ENCODE measurements at regions not wholly inside any gene's neighbourhood (a gene's known extent, or its start where the extent isn't known, plus 50 kb on each side); places are given as distances from the start of the nearest gene placed in this dataset.

GRCh38 chr13:31970231-31970930, 61.2 kb upstream of the FRY start:
- no peak overlapping the region for H3K4me3 ChIP-seq (ENCODE audit: low read length)
- no peak for TF ChIP-seq ZNF274 (IDR thresholded peaks at IDR 0.05; ENCODE audit: low read depth, low read length)

DNA sequence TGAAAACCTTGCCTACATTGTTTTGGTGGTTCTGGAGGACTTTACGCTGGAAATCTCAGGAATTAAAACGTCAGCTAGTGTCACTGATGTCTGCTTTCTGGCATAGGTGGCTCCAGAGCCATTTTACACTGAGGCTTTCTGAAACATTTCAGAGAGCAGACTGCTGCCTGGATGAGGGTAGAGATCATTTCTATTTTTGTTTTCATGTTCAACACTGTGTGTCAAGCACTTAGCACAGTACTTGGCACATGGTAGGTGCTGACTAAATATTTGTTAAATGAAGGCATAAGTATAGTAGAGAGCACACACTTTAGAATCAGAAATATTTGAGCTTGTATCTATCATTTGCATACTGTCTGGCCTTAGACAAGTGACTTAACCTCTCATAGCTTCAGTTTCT, 59.1 kb upstream of the FRY start:
- TF ChIP-seq ZNF274 (IDR thresholded peaks at IDR 0.05; ENCODE audit: low read depth, low read length), result no peak

DNA sequence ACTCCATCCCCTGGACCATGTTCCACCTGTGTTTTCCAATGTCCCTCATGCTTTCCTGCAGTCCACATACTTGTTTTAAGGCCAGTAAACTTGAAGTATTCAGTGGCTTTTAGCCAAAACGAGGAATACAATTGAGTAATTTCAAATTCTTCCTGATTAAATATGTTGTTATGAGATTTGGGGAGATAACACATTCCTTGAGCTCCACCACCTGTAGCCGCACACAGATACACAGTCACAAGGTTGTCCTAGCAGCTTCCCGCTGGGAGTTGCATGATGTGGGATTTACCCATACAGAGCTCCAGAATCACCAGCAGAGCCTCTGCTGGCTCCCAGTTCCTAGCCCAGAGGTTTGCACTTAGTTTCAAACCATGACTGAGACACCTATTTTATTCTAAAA, 53.6 kb upstream of the FRY start:
- no peak for TF ChIP-seq ZNF274 (IDR thresholded peaks at IDR 0.05; ENCODE audit: low read depth, low read length)
- H3K4me3 ChIP-seq (ENCODE audit: low read length), result no peak overlapping the region

More for the DNA sequence above, 59.1 kb upstream of the FRY start:
- no peak overlapping the region for H3K4me3 ChIP-seq (ENCODE audit: low read length)

GRCh38 chr13:31980830-31981229, 50.7 kb upstream of the FRY start:
- no peak for TF ChIP-seq ZNF274 (IDR thresholded peaks at IDR 0.05; ENCODE audit: low read depth, low read length)

More at GRCh38 chr13:31980830-31981229, 50.7 kb upstream of the FRY start:
- no peak overlapping the region for H3K4me3 ChIP-seq (ENCODE audit: low read length)
